Keratinocyte (primary cell): ENCODE measurements at regions not wholly inside any gene's neighbourhood (a gene's known extent, or its start where the extent isn't known, plus 50 kb on each side); places are given as distances from the start of the nearest gene placed in this dataset.

Source experiments
- CTCF ChIP-seq, 3 experiments: IDR thresholded peaks in 1 of 3; conservative IDR thresholded peaks in 1 of 3; optimal IDR thresholded peaks in 1 of 3; 2 replicates in 2 of 3; 3 replicates in 1 of 3; pipeline versions ENCODE3 to v1.5.1; 2011; ENCODE audit warnings: low read length in 3 of 3, mild to moderate bottlenecking in 3 of 3, moderate library complexity in 2 of 3, control low read depth in 1 of 3, inconsistent platforms in 1 of 3; ENCODE audit not compliant: insufficient read depth in 2 of 3; ENCODE audit errors: extremely low read depth in 1 of 3
- EZH2 ChIP-seq: IDR thresholded peaks from one replicate; pipeline ENCODE4 v1.6.1; 2012; ENCODE audit warnings: inconsistent platforms, mild to moderate bottlenecking, low read length, moderate library complexity

- TF ChIP-seq CTCF (optimal IDR thresholded peaks at IDR 0.05 in 1 of 3, IDR thresholded peaks at IDR 0.05 in 1 of 3, conservative IDR thresholded peaks at IDR 0.05 in 1 of 3; ENCODE audit: extremely low read depth in 1 of 3, insufficient read depth in 2 of 3, low read length in 3 of 3) (no peak), EZH2 (no peak)
Observed at GRCh38 chr5:25002371-25002770, 357.6 kb upstream of the CDH10 start.
